Esophagus squamous epithelium (tissue), 4 donors: ENCODE measurements at regions not wholly inside any gene's neighbourhood (a gene's known extent, or its start where the extent isn't known, plus 50 kb on each side); places are given as distances from the start of the nearest gene placed in this dataset.

ENCODE experiments used
- POLR2A ChIP-seq, 4 donors: fragments of 450-650 bp; IDR thresholded peaks; one replicate each; pipeline ENCODE4 v1.6.1; 2017; ENCODE audit warnings: antibody characterized with exemption in 4 of 4, mild to moderate bottlenecking in 4 of 4, moderate library complexity in 3 of 4
- TF ChIP-seq, protein P1 (sequence below), 6 experiments: fragments of 450-650 bp in 4 of 6; fragments of 200-600 bp in 2 of 6; sonication (generic) in 2 of 6; IDR thresholded peaks; one replicate each; pipeline ENCODE4 v1.5.1; 2016 to 2019; ENCODE audit warnings: antibody characterized with exemption in 6 of 6, mild to moderate bottlenecking in 4 of 6, moderate library complexity in 4 of 6

DNA sequence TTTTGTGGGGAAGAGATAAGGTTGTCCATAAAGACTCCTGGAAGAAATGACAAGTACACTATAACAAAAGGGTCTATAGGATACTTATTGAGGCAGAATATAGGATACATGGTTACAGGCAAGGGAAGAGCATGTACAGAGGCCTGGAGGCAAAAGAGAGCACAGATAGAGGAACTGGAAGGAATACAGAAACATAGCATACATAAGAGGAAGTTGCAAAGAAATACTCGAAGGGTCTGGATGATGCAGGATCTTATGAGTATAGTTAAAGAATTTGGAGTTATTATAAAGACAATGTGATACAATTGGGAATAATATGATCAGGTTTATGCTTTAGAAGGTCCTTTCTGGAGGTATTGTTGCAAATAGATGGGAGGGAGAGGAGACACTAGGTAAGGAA, 592.7 kb upstream of the POU3F2 start:
- TF ChIP-seq, protein P1, sequence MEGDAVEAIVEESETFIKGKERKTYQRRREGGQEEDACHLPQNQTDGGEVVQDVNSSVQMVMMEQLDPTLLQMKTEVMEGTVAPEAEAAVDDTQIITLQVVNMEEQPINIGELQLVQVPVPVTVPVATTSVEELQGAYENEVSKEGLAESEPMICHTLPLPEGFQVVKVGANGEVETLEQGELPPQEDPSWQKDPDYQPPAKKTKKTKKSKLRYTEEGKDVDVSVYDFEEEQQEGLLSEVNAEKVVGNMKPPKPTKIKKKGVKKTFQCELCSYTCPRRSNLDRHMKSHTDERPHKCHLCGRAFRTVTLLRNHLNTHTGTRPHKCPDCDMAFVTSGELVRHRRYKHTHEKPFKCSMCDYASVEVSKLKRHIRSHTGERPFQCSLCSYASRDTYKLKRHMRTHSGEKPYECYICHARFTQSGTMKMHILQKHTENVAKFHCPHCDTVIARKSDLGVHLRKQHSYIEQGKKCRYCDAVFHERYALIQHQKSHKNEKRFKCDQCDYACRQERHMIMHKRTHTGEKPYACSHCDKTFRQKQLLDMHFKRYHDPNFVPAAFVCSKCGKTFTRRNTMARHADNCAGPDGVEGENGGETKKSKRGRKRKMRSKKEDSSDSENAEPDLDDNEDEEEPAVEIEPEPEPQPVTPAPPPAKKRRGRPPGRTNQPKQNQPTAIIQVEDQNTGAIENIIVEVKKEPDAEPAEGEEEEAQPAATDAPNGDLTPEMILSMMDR (IDR thresholded peaks at IDR 0.05) = no peak
- TF ChIP-seq POLR2A (IDR thresholded peaks at IDR 0.05) = no peak
